ENCODE measurements at regions not wholly inside any gene's neighbourhood (a gene's known extent, or its start where the extent isn't known, plus 50 kb on each side); places are given as distances from the start of the nearest gene placed in this dataset.
"Not testable (repeated sequence)": the region's sequence is repeated elsewhere in the genome, so short reads cannot be mapped to it uniquely, and the experiment has no call there.

GRCh38 chr6:94727710-94728109 lies 849.6 kb upstream of the MANEA start:
- H3K4me3 ChIP-seq (ENCODE audit: low read depth, low read length): no peak overlapping the region
- TF ChIP-seq CTCF (IDR thresholded peaks at IDR 0.05): no peak
- H3K27ac ChIP-seq: no peak overlapping the region
- no peak overlapping the region for H2AFZ ChIP-seq
- no peak overlapping the region for H3K9ac ChIP-seq
- no peaks in the 10 kb centered on the region for H3K9me3 ChIP-seq (ENCODE audit: control insufficient read depth, low read length)
- H3K27me3 ChIP-seq (ENCODE audit: control insufficient read depth, insufficient read depth, low read length): no peaks in the 10 kb centered on the region
- no peaks in the 10 kb centered on the region for H3K4me1 ChIP-seq
- H3K79me2 ChIP-seq: no peaks in the 10 kb centered on the region
- H3K36me3 ChIP-seq (ENCODE audit: control insufficient read depth, insufficient read depth, low read length): no peaks in the 10 kb centered on the region
- no peak overlapping the region for H3K4me2 ChIP-seq (ENCODE audit: low read length)

GRCh38 chr6:94721459-94721858 lies 855.9 kb upstream of the MANEA start:
- no peak overlapping the region for H3K4me3 ChIP-seq (ENCODE audit: low read depth, low read length)
- no peaks in the 10 kb centered on the region for H3K79me2 ChIP-seq
- no peak overlapping the region for H3K9ac ChIP-seq
- no peak overlapping the region for H3K4me2 ChIP-seq (ENCODE audit: low read length)
- TF ChIP-seq CTCF (IDR thresholded peaks at IDR 0.05): no peak
- no peak overlapping the region for H3K27ac ChIP-seq
- H3K4me1 ChIP-seq: no peaks in the 10 kb centered on the region
- H3K36me3 ChIP-seq (ENCODE audit: control insufficient read depth, insufficient read depth, low read length): no peaks in the 10 kb centered on the region
- no peaks in the 10 kb centered on the region for H3K27me3 ChIP-seq (ENCODE audit: control insufficient read depth, insufficient read depth, low read length)
- H2AFZ ChIP-seq: no peak overlapping the region
- H3K9me3 ChIP-seq (ENCODE audit: control insufficient read depth, low read length): peaks cover 4% of the 10 kb centered on the region

- Histone ChIP-seq H3K4me2 (ENCODE audit: low read length) (no peak overlapping the region), H3K9me3 (ENCODE audit: control insufficient read depth, low read length) (no peaks in the 10 kb centered on the region), H3K79me2 (no peaks in the 10 kb centered on the region), H3K9ac (no peak overlapping the region), H2AFZ (no peak overlapping the region), H3K4me1 (no peaks in the 10 kb centered on the region), H3K36me3 (ENCODE audit: control insufficient read depth, insufficient read depth, low read length) (no peaks in the 10 kb centered on the region), H3K27me3 (ENCODE audit: control insufficient read depth, insufficient read depth, low read length) (no peaks in the 10 kb centered on the region), H3K27ac (no peak overlapping the region), H3K4me3 (ENCODE audit: low read depth, low read length) (no peak overlapping the region)
- TF ChIP-seq CTCF (IDR thresholded peaks at IDR 0.05): no peak
Observed at GRCh38 chr6:94713446-94713845, 863.9 kb upstream of the MANEA start.

GRCh38 chr6:94698773-94699172 lies 878.6 kb upstream of the MANEA start:
- H2AFZ ChIP-seq: no peak overlapping the region
- H3K4me3 ChIP-seq (ENCODE audit: low read depth, low read length): no peak overlapping the region
- no peaks in the 10 kb centered on the region for H3K36me3 ChIP-seq (ENCODE audit: control insufficient read depth, insufficient read depth, low read length)
- no peak overlapping the region for H3K9ac ChIP-seq
- H3K27ac ChIP-seq: no peak overlapping the region
- H3K9me3 ChIP-seq (ENCODE audit: control insufficient read depth, low read length): no peaks in the 10 kb centered on the region
- H3K27me3 ChIP-seq (ENCODE audit: control insufficient read depth, insufficient read depth, low read length): no peaks in the 10 kb centered on the region
- no peak overlapping the region for H3K4me2 ChIP-seq (ENCODE audit: low read length)
- no peak for TF ChIP-seq CTCF (IDR thresholded peaks at IDR 0.05)
- no peaks in the 10 kb centered on the region for H3K79me2 ChIP-seq
- H3K4me1 ChIP-seq: no peaks in the 10 kb centered on the region

GRCh38 chr6:94687255-94687654 lies 890.1 kb upstream of the MANEA start:
- not testable (repeated sequence) for H3K27ac ChIP-seq; H2AFZ ChIP-seq; H3K27me3 ChIP-seq (ENCODE audit: control insufficient read depth, insufficient read depth, low read length); H3K79me2 ChIP-seq; H3K4me1 ChIP-seq; H3K36me3 ChIP-seq (ENCODE audit: control insufficient read depth, insufficient read depth, low read length); H3K9ac ChIP-seq; H3K9me3 ChIP-seq (ENCODE audit: control insufficient read depth, low read length); H3K4me3 ChIP-seq (ENCODE audit: low read depth, low read length); H3K4me2 ChIP-seq (ENCODE audit: low read length)
